Activated B cell treated with CpG ODN at 0.5 μM for 24 hours (primary cell): ENCODE measurements at regions not wholly inside any gene's neighbourhood (a gene's known extent, or its start where the extent isn't known, plus 50 kb on each side); places are given as distances from the start of the nearest gene placed in this dataset.

Source experiments
- ATAC-seq: fragments of 200-7000 bp; cut with Tn5 transposase; one replicate; pipeline ENCODE4 v1.10.0; 2021; ENCODE audit warnings: low read depth, mild to moderate bottlenecking, moderate library complexity
- CTCF ChIA-PET: fragments of 350-600 bp; sonication (Branson Sonifier 250); formaldehyde crosslinking; loops from one replicate; lab custom pipeline; 2021; ENCODE audit warnings: antibody characterized with exemption; lab: Charles Lee
- POLR2A ChIA-PET: fragments of 350-600 bp; sonication (Branson Sonifier 250); formaldehyde crosslinking; loops from one replicate; lab custom pipeline; 2021; ENCODE audit warnings: antibody characterized with exemption; lab: Charles Lee
- DNase-seq: peaks from one replicate; pipeline ENCODE4 v3.0.0; 2022
- H3K27ac Mint-ChIP-seq: one replicate; pipeline ENCODE4 v1.8.0; 2020; ENCODE audit warnings: mixed read lengths
- H3K27me3 Mint-ChIP-seq: one replicate; pipeline ENCODE4 v1.8.0; 2021; ENCODE audit warnings: mixed read lengths
- H3K36me3 Mint-ChIP-seq: one replicate; pipeline ENCODE4 v1.8.0; 2021; ENCODE audit warnings: low read depth, mixed read lengths
- H3K4me1 Mint-ChIP-seq: one replicate; pipeline ENCODE4 v1.8.0; 2021; ENCODE audit warnings: mixed read lengths
- H3K4me3 Mint-ChIP-seq: one replicate; pipeline ENCODE4 v1.8.0; 2020; ENCODE audit warnings: mild to moderate bottlenecking, mixed read lengths
- H3K9me3 Mint-ChIP-seq: one replicate; pipeline ENCODE4 v1.8.0; 2020; ENCODE audit warnings: mixed read lengths
- CTCF ChIP-seq: fragments of 200-600 bp; IDR thresholded peaks from one replicate; pipeline ENCODE4 v1.8.0; 2022; ENCODE audit warnings: antibody characterized with exemption, mild to moderate bottlenecking
- intact Hi-C: fragments of 100-400 bp; cut with micrococcal nuclease; formaldehyde crosslinking; loops from one replicate; pipeline ENCODE4 v1.15.1; 2024

GRCh38 chr1:220386494-220387195, 114.4 kb upstream of the RAB3GAP2 start:
- peaks cover 3% of the 10 kb centered on the region for H3K27me3 Mint-ChIP-seq
- no peaks in the 10 kb centered on the region for H3K36me3 Mint-ChIP-seq
- ATAC-seq = no peak
- no peak overlapping the region for H3K27ac Mint-ChIP-seq
- peaks cover 11% of the 10 kb centered on the region for H3K9me3 Mint-ChIP-seq
- ChIA-PET CTCF (no interaction called here), POLR2A (no interaction called here)
- intact Hi-C loops = no loop called here
- DNase-seq = no peak
- TF ChIP-seq CTCF = no peak
- H3K4me3 Mint-ChIP-seq = no peak overlapping the region
- H3K4me1 Mint-ChIP-seq = peaks cover 5% of the 10 kb centered on the region

GRCh38 chr1:220385158-220385557, 112.9 kb upstream of the RAB3GAP2 start:
- Mint-ChIP-seq H3K36me3 (no peaks in the 10 kb centered on the region), H3K4me3 (no peak overlapping the region), H3K27me3 (no peaks in the 10 kb centered on the region), H3K4me1 (peaks cover 7% of the 10 kb centered on the region), H3K9me3 (peaks cover 11% of the 10 kb centered on the region), H3K27ac (no peak overlapping the region)
- no peak for ATAC-seq
- DNase-seq = no peak
- intact Hi-C loops = no loop called here
- no peak for TF ChIP-seq CTCF
- CTCF ChIA-PET = no interaction called here
- POLR2A ChIA-PET = no interaction called here

GRCh38 chr1:220382994-220383393, 110.7 kb upstream of the RAB3GAP2 start:
- no peak for TF ChIP-seq CTCF
- no peak overlapping the region for H3K4me3 Mint-ChIP-seq
- peaks cover 11% of the 10 kb centered on the region for H3K9me3 Mint-ChIP-seq
- peaks cover 7% of the 10 kb centered on the region for H3K4me1 Mint-ChIP-seq
- H3K27ac Mint-ChIP-seq = no peak overlapping the region
- intact Hi-C loops = no loop called here
- no peak for ATAC-seq
- no peaks in the 10 kb centered on the region for H3K27me3 Mint-ChIP-seq
- no peaks in the 10 kb centered on the region for H3K36me3 Mint-ChIP-seq
- no peak for DNase-seq
- ChIA-PET POLR2A (no interaction called here), CTCF (interaction anchor here (0.9 kb wide), 1 partner anchor 164 kb away, joined by 3 read pairs; no protein-coding TSS in a partner anchor)

- POLR2A ChIA-PET = no interaction called here
- H3K4me1 Mint-ChIP-seq = peaks cover 7% of the 10 kb centered on the region
These were observed 108.6 kb upstream of the RAB3GAP2 start for GRCh38 chr1:220380885-220381284.

More at GRCh38 chr1:220380885-220381284, 108.6 kb upstream of the RAB3GAP2 start:
- no peak overlapping the region for H3K4me3 Mint-ChIP-seq
- H3K9me3 Mint-ChIP-seq = peaks cover 11% of the 10 kb centered on the region
- no peaks in the 10 kb centered on the region for H3K27me3 Mint-ChIP-seq
- CTCF ChIA-PET = no interaction called here
- no peak for DNase-seq
- no peak for ATAC-seq
- intact Hi-C loops = no loop called here
- TF ChIP-seq CTCF = no peak
- no peak overlapping the region for H3K27ac Mint-ChIP-seq
- no peaks in the 10 kb centered on the region for H3K36me3 Mint-ChIP-seq
